Uterus (tissue), 3 donors: ENCODE measurements at regions not wholly inside any gene's neighbourhood (a gene's known extent, or its start where the extent isn't known, plus 50 kb on each side); places are given as distances from the start of the nearest gene placed in this dataset.
"Not testable (repeated sequence)": the region's sequence is repeated elsewhere in the genome, so short reads cannot be mapped to it uniquely, and the experiment has no call there.

Experiments
- DNase-seq, 2 donors: peaks; one replicate each; pipeline ENCODE4 v3.0.0-alpha.2; 2019 to 2020
- H3K27ac ChIP-seq, 2 donors: fragments of 200-600 bp; sonication (generic); 1 replicate in 1 of 2; 2 replicates in 1 of 2; pipeline ENCODE4 v1.5.1; 2016 to 2018
- H3K27me3 ChIP-seq, 2 donors: fragments of 200-600 bp; sonication (generic); one replicate each; pipeline ENCODE4 v1.5.1; 2018 to 2019; ENCODE audit warnings: control low read depth in 1 of 2
- H3K36me3 ChIP-seq, 2 donors: fragments of 200-600 bp; sonication (generic); one replicate each; pipeline ENCODE4 v1.5.1; 2019; ENCODE audit warnings: control low read depth in 1 of 2
- H3K4me1 ChIP-seq, 2 donors: fragments of 200-600 bp; sonication (generic); one replicate each; pipeline ENCODE4 v1.5.1; 2018 to 2019; ENCODE audit warnings: control low read depth in 1 of 2
- H3K4me3 ChIP-seq, 2 donors: fragments of 200-600 bp; sonication (generic); 1 replicate in 1 of 2; 2 replicates in 1 of 2; pipeline ENCODE4 v1.5.1; 2018 to 2019; ENCODE audit warnings: mild to moderate bottlenecking in 1 of 2
- H3K9me3 ChIP-seq, 2 donors: fragments of 200-600 bp; sonication (generic); one replicate each; pipeline ENCODE4 v1.5.1; 2019; ENCODE audit warnings: control low read depth in 1 of 2
- POLR2A ChIP-seq, 2 donors: fragments of 450-650 bp; IDR thresholded peaks; one replicate each; pipeline ENCODE4 v1.6.1; 2016; ENCODE audit warnings: antibody characterized with exemption in 2 of 2, mild to moderate bottlenecking in 1 of 2, moderate library complexity in 1 of 2
- intact Hi-C: fragments of 100-400 bp; cut with DNase I; formaldehyde crosslinking; loops from one replicate; pipeline ENCODE4 v1.15.1; 2023; ENCODE audit warnings: low total_unique reads
- TF ChIP-seq, protein P1 (sequence below), 4 experiments: fragments of 200-600 bp in 2 of 4; fragments of 450-650 bp in 2 of 4; sonication (generic) in 2 of 4; IDR thresholded peaks; one replicate each; pipeline ENCODE4 v1.5.1; 2016 to 2019; ENCODE audit warnings: antibody characterized with exemption in 4 of 4, mild to moderate bottlenecking in 2 of 4, moderate library complexity in 1 of 4
- donor health status: DM: yes; HTN: yes; CAD: no.

DNA sequence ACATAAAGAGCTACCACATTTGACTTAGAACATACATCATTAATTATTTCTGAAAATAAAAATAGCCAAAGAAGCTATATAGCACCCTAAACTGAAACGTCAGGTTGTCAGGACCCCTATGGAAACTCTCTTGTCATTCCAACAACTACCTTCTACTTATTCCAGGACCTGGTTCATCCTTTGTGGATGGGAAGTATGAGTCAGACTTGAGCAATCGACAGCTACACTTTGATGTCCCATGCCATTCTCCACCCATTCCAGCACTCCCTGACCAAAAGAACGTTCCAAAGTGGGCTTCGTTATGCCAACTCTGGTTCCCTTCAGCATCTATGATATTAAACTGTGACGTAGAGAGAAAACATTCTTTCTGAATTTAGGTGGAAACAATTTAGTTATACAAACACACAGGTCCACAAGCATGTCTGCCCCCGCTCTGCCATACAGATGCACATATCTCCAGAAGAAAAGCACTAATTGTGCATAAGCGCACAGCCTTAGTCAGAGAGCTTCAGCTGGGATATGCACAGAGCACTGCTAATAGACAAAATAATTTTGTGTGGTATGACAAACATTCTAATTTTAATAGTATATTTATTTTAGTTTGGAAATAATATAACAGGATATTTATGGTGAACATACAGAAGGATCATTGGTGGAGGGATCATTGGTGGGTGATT is 723.1 kb upstream of the B3GALT2 start:
- no peak for DNase-seq
- no peaks in the 10 kb centered on the region for H3K36me3 ChIP-seq
- no peaks in the 10 kb centered on the region for H3K4me1 ChIP-seq
- no peak for TF ChIP-seq POLR2A (IDR thresholded peaks at IDR 0.05)
- TF ChIP-seq, protein P1, sequence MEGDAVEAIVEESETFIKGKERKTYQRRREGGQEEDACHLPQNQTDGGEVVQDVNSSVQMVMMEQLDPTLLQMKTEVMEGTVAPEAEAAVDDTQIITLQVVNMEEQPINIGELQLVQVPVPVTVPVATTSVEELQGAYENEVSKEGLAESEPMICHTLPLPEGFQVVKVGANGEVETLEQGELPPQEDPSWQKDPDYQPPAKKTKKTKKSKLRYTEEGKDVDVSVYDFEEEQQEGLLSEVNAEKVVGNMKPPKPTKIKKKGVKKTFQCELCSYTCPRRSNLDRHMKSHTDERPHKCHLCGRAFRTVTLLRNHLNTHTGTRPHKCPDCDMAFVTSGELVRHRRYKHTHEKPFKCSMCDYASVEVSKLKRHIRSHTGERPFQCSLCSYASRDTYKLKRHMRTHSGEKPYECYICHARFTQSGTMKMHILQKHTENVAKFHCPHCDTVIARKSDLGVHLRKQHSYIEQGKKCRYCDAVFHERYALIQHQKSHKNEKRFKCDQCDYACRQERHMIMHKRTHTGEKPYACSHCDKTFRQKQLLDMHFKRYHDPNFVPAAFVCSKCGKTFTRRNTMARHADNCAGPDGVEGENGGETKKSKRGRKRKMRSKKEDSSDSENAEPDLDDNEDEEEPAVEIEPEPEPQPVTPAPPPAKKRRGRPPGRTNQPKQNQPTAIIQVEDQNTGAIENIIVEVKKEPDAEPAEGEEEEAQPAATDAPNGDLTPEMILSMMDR (IDR thresholded peaks at IDR 0.05), result no peak
- no peaks in the 10 kb centered on the region for H3K9me3 ChIP-seq
- H3K4me3 ChIP-seq, result no peak overlapping the region
- intact Hi-C loops, result no loop called here
- H3K27ac ChIP-seq, result no peak overlapping the region
- H3K27me3 ChIP-seq, result no peaks in the 10 kb centered on the region

DNA sequence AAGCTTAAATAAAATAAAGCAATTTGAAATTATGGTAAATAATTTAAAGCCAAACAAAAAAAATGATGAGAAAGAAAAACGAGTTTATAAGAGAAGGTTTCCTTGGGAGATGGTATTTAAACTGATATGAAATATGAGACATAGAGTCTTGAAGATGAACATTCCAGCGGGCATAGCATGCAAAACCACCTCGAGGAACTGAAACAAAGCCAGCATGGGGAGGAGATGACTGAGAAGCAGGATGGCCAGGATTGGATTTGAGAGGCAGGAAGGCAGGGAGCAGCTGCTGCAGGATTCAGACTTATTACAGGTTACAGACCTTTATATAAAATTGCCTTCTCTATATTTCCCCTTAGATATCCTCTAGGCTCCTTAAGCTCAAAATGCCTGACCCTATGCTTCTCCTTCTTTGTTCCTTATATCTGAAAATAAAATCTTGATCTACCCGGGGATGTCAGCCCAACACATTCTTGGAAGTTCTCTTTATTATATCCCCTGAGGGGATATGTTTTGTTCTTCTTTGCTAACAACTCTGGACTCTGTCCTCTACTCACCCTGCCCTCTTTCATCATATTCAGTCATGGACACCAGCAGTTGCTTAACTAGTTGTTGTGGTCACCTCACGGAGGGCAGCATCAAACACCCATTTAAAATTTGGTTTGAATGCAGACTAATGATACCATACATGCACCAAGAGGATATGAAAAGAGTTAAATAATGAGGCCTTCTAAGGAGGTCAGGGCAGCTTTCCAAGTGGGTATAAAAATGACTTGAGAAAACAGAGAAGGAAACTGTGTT is 719.1 kb upstream of the B3GALT2 start:
- no peak overlapping the region for H3K27ac ChIP-seq
- no peaks in the 10 kb centered on the region for H3K27me3 ChIP-seq
- no peaks in the 10 kb centered on the region for H3K36me3 ChIP-seq
- no peaks in the 10 kb centered on the region for H3K4me1 ChIP-seq
- TF ChIP-seq POLR2A (IDR thresholded peaks at IDR 0.05), result no peak
- TF ChIP-seq, protein P1 (IDR thresholded peaks at IDR 0.05), result no peak
- no peak for DNase-seq
- intact Hi-C loops, result no loop called here
- H3K9me3 ChIP-seq, result no peaks in the 10 kb centered on the region
- no peak overlapping the region for H3K4me3 ChIP-seq

DNA sequence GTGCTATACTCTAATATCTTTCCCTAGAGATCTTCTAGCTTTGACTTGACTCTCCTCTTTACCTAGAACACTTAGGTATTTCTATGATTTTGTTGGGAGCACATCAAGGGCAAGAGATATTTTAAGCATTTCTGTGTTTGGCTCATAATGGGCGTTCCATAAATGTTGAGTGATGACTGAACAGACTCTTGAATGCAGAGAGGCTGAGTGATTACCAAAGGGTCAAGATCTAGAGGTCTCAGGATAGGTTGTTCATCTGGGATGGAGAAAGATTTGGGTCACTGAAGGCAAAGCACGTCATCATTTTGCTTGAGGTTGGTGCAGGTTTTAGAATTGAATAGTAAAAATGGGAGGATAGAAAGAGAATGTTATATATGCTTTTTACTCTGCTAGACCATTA is 705.4 kb upstream of the B3GALT2 start:
- no peaks in the 10 kb centered on the region for H3K9me3 ChIP-seq
- H3K4me3 ChIP-seq, result no peak overlapping the region
- TF ChIP-seq, protein P1 (IDR thresholded peaks at IDR 0.05), result no peak
- no peak for TF ChIP-seq POLR2A (IDR thresholded peaks at IDR 0.05)
- H3K4me1 ChIP-seq, result no peaks in the 10 kb centered on the region
- DNase-seq, result no peak
- intact Hi-C loops, result no loop called here
- no peak overlapping the region for H3K27ac ChIP-seq
- H3K36me3 ChIP-seq, result no peaks in the 10 kb centered on the region
- H3K27me3 ChIP-seq, result no peaks in the 10 kb centered on the region

DNA sequence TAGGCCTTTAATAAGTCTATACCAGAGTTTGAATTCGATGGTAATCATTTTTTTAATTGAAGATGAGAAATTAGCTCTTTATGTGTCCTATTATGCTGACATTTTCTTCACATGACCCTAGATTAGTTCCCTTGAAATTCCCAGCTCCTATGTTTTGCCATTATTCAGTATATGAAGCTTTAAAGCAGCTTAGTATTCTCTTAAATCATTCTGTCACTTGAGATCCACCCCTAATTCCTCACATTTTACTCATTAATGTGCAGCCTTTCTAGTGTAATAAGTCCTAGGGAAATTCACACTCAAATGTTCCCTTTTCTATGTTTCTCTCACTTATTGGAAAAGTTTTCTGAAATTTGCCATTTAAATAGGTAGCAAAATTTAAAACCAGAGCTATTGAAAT is 704.5 kb upstream of the B3GALT2 start:
- Histone ChIP-seq H3K27ac (no peak overlapping the region), H3K4me3 (no peak overlapping the region), H3K9me3 (no peaks in the 10 kb centered on the region), H3K27me3 (no peaks in the 10 kb centered on the region), H3K4me1 (no peaks in the 10 kb centered on the region), H3K36me3 (no peaks in the 10 kb centered on the region)
- no peak for TF ChIP-seq POLR2A (IDR thresholded peaks at IDR 0.05)
- TF ChIP-seq, protein P1 (IDR thresholded peaks at IDR 0.05), result no peak
- DNase-seq, result no peak
- intact Hi-C loops, result no loop called here

DNA sequence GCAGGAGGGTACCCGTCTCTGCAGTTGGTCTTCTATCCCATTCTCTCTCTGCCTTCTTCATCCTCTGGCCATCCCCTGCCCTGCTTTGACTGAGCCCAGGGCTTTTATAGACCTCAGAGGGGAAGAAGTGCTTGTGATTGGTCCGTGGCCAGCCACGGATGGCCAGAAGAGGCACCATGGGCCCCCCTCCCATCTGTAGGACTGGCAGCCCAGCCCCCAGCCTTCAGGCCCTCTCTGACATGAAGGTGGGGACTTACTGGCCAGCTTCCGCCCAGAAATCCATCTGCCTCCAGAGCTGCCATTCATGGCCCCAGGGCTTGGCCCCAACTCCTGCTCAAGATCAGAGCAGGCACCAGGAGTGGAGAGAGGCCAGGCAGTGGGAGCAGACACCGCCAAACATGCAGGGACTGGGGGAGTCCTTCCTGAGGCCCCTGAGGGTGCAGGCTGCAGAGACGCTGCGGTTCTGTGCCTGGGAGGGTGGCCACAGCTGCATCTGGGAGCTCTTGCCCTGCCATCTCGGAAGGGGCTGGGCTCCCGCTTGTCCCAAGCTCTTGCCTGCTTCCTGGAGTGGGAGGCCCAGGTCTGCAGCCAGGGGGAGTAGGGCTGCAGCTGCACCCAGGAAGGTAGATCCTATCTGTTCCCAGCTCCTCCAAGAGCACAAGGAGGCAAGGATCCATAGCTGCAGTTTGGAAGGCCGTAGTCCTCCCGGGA is 698.6 kb upstream of the B3GALT2 start:
- intact Hi-C loops, result no loop called here
- H3K4me3 ChIP-seq, result no peak overlapping the region
- no peaks in the 10 kb centered on the region for H3K4me1 ChIP-seq
- no peak for TF ChIP-seq POLR2A (IDR thresholded peaks at IDR 0.05)
- TF ChIP-seq, protein P1 (IDR thresholded peaks at IDR 0.05), result no peak
- H3K27ac ChIP-seq, result no peak overlapping the region
- no peaks in the 10 kb centered on the region for H3K27me3 ChIP-seq
- no peaks in the 10 kb centered on the region for H3K9me3 ChIP-seq
- no peaks in the 10 kb centered on the region for H3K36me3 ChIP-seq
- no peak for DNase-seq

DNA sequence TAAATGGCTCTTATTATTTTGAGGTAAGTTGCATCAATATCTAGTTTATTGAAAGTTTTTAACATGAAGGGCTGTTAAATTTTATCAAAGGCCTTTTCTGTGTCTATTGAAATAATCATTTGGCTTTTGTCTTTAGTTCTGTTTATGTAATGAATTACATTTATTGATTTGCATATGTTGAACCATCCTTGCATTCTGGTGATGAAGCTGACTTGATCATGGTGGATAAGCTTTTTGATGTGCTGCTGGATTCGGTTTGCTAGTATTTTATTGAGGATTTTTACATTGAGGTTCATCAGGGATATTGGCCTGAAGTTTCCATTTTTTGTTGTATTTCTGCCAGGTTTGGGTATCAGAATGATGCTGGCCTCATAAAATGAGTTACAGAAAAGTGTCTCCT is 691.5 kb upstream of the B3GALT2 start:
- H3K9me3 ChIP-seq, H3K4me1 ChIP-seq, H3K27me3 ChIP-seq, H3K27ac ChIP-seq, intact Hi-C loops, H3K4me3 ChIP-seq, DNase-seq, H3K36me3 ChIP-seq: not testable (repeated sequence)
